Fibroblast of the aortic adventitia (primary cell): ENCODE measurements at regions not wholly inside any gene's neighbourhood (a gene's known extent, or its start where the extent isn't known, plus 50 kb on each side); places are given as distances from the start of the nearest gene placed in this dataset.

Source experiments
- DNase-seq: peaks from one replicate; pipeline ENCODE4 v3.0.0-alpha.2; 2010; ENCODE audit warnings: low read depth
- H3K4me3 ChIP-seq: 2 replicates; pipeline ENCODE4 v1.5.1; 2011; ENCODE audit warnings: low read depth, mild to moderate bottlenecking, control low read depth, low read length, moderate library complexity
- CTCF ChIP-seq: IDR thresholded peaks from 2 replicates; pipeline ENCODE4 v1.5.1; 2011; ENCODE audit warnings: mild to moderate bottlenecking, low read length, control low read depth, inconsistent platforms; ENCODE audit not compliant: insufficient read depth

- no peak overlapping the region for H3K4me3 ChIP-seq
- no peak for DNase-seq
- TF ChIP-seq CTCF: no peak
Measured at GRCh38 chr10:90985321-90985933, 64.5 kb upstream of the ANKRD1 start.

GRCh38 chr10:90986136-90986760 lies 65.4 kb upstream of the ANKRD1 start:
- no peak overlapping the region for H3K4me3 ChIP-seq
- TF ChIP-seq CTCF: no peak
- DNase-seq: no peak

DNA sequence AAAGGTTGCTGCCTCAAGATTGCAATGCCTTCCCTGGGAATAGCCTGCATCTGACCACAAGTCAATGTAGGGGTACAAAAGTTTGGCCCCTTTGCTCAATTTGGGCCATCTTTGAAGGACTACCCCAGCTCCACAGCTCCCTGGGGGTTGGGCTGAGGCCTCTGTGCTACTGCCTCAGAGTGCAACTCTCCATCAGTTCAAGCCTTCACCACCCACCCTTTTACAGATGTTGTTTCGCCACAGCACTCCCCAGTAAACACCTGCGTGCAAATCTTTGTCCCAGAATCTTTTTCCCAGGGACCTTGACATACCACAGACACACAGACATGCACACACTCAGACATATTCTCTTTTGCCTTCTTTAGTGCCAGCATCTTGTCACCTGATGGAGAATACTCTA lies 66.0 kb upstream of the ANKRD1 start:
- no peak overlapping the region for H3K4me3 ChIP-seq
- DNase-seq: no peak
- no peak for TF ChIP-seq CTCF

DNA sequence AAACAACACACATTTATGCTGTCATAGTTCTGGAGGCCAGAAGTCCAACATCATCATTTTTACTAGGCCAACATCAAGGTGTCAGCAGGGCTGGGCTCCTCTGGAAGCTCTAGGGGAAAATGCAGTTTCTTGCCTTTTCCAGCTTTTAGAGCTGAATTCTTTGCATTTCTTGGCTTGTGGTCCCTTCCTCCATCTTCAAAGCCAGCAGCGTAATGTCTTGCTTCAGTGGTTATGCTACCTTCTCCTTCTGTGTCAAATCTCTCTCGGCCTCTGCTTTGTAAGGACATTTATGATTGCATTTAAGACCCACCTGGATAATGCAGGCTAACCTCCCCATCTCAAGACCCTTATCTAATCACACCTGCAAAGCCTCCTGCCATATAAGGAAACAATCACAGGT lies 66.5 kb upstream of the ANKRD1 start:
- H3K4me3 ChIP-seq: no peak overlapping the region
- no peak for DNase-seq
- TF ChIP-seq CTCF: no peak

- no peak for DNase-seq
- no peak overlapping the region for H3K4me3 ChIP-seq
- no peak for TF ChIP-seq CTCF
Measured at GRCh38 chr10:90988024-90988423, 67.1 kb upstream of the ANKRD1 start.

- no peak overlapping the region for H3K4me3 ChIP-seq
- no peak for TF ChIP-seq CTCF
Measured at GRCh38 chr10:90988802-90989201, 67.9 kb upstream of the ANKRD1 start.

GRCh38 chr10:90989378-90989777 lies 68.5 kb upstream of the ANKRD1 start:
- DNase-seq: no peak
- H3K4me3 ChIP-seq: no peak overlapping the region
- TF ChIP-seq CTCF: no peak

More at GRCh38 chr10:90988802-90989201, 67.9 kb upstream of the ANKRD1 start:
- no peak for DNase-seq
